NOMO-1 treated with dmso at 0.1 percent for 144 hours (cell line): ENCODE measurements at regions not wholly inside any gene's neighbourhood (a gene's known extent, or its start where the extent isn't known, plus 50 kb on each side); places are given as distances from the start of the nearest gene placed in this dataset.
"Not testable (repeated sequence)": the region's sequence is repeated elsewhere in the genome, so short reads cannot be mapped to it uniquely, and the experiment has no call there.

Source experiments
- DNase-seq: peaks from one replicate; lab custom pipeline; 2025; ENCODE audit not compliant: unreplicated experiment; lab: John Stamatoyannopoulos, UW

DNA sequence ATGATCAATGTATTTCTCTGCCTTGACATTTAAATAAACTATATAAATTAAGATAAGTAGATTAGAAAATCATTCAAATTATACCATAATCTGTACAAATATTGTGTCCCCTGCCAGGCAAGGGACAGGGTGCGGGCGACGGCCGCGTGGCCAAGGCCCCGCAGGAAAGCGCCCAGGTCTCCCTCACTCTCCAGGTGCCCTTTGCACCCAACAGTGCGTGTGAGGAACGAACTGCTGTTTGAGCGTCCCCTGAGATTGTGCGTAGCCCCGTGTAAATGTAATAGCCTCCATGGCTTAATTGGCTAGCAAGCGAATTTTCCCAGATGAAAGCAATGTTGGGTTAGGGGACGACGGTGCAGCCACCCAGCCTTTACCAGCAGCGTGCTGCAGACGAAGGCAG is 161.4 kb downstream of the SYT15 start:
- DNase-seq, result not testable (repeated sequence)

DNA sequence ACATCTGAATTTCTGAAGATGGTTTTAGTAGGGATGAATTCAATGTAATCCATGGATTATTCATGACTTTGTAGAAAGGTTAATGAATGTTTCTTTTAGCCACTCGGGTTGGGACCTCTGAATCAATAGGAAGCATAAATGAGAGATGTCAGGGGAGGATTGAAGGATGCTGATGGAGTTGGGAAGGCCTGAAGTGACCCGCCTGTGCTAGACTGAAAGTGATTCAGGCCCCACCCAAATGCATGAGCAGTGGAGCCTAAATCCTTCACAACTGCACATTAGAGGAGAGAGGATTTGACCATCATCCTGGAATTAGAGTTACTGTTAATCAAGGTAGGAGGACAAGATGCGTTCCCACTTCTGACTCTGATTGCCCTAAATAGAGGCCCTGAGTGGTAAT is 162.2 kb upstream of the PTPN20 start:
- DNase-seq, result not testable (repeated sequence)

DNA sequence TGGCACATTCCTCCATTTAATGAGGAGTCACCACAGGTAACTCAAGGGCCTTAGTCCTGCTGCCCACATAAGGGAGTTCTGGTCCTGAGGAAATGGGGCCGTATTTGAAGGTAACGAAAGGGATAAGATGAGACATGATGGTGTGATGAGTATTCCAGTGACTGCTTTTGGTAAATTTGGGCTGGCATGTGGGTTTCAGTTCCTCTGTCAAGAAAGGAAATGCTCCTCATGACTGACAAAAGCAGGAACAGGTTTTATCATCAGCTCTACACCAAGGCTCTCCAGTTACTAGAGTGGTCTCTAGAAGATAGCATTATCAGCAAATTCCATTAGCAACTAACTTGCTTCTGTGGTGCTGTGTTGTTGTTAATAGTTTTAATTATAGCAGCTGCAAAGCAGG is 161.8 kb upstream of the PTPN20 start:
- not testable (repeated sequence) for DNase-seq

DNA sequence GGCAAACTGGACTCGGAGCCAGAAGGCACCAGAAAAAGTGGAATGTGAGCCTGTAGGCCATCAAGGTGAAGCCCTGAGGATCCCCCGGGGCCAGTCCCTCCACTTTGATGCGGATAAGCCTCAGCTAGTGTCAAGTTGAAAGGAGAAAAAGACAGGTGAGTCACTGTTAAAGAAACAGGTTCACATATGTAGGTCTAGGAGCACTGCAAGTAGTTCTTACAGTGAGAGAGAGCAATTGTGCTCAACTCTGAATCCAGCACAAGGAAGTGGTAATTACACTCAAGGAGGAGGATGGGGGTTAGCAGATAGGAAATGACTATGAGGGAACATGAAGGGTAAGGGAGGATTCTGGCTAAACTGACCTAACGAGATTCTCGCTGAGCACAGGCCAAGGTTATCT is 157.5 kb upstream of the PTPN20 start:
- DNase-seq, result not testable (repeated sequence)

DNA sequence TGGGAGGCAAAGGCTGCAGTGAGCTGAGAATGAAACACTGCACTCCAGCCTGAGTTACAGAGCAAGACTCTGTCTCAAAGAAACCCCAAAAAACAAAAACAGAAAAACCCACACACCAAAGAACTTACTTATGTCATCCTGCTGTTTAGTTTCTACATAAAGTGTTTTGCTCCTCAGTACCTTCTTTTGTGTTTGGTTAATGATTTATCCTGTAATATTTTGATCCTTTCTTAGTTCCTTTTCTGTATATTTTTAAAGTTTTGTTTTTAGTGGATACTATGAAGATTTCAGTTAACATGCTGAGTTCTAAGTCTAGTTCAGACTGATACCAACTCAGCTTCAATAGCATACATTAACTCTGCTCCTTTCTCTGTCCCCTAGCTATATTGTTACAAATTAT is 149.8 kb upstream of the PTPN20 start:
- not testable (repeated sequence) for DNase-seq

DNA sequence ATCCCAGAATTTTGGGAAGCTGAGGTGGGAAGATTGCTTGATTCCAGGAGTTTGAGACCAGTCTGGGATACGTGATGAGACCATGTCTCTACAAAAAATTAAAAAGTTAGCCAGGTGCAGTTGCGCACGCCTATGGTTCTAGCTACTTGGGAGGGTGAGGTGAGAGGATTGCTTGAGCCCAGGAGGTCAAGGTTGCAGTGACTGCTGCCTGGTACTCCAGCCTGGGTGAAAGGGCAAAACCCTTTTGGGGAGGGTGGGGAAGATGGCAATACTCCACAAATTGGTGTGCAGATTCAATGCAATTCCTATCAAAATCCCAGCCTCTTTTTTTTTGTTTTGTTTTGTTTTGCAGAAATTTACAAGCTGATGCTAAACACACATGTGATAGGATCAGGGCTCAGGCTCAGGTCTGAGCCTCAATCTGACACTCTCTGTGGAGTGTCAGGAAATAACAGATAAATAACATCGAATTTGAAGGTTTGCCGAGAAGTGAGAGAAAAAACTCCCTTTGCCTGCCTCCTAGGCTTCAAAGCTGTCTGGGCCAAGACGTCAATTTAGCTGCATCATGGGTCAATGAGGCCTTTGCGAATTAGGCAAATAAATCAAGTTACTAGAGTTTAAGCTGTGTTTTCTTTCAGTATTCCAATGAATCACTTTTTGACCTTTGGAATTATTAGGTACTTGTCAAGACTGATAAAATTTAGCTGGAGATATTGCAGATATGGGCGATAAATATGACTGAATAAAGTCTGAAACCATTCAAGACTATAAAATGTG is 142.5 kb upstream of the PTPN20 start:
- DNase-seq, result not testable (repeated sequence)

DNA sequence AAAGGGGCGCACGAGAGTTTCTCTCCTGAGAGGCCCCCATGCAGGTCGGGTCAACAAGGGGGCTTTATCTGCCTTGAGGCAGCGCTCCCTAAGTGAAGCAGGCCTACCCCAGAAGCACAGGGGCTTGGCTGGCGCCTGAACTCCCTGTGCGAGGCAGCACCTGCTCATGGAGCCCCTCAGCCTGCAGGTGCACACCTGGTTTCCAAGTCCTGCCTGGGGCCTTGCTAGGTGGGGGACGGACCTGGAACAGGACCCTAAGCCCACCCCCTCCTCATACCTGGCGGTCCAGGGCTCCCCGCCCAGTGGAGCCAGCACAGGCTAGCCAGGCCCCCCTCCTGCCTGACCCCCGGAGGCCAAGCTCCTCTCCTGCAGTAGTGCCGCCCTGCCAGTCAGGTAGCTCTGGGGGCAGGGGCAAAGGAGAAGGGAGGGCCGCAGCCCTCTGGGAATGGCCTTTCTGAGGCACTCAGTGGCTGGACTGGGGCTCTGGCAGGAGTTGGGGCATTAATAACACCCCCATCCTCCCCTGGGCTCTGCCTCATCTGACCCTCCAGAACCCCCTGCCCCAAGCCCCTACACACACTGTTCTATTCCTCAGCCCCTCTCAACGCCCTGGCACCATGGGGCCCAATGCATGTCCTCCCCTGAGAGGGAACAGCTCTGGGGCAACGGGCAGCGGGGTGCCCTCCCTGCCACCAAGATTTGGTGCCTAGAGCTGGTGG is 137.9 kb upstream of the PTPN20 start:
- DNase-seq, result not testable (repeated sequence)

DNA sequence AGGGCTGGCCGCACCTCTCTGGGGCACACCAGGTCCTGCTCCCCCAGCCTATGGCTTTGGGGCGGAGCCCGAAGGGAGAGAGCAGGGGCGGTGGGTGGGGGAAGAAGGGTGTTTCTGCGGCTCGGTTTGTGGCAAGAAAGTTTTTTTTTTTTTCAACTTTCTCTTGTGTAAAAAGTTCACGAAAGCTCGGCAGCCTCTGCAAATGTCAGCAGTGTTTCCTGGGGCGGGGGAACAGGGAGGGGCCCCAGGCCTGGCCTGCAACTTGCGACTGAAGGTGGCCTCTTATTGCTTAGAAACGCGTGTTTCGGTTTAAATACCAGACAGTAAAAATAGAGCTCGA is 137.4 kb upstream of the PTPN20 start:
- DNase-seq, result peak; percentile 19

DNA sequence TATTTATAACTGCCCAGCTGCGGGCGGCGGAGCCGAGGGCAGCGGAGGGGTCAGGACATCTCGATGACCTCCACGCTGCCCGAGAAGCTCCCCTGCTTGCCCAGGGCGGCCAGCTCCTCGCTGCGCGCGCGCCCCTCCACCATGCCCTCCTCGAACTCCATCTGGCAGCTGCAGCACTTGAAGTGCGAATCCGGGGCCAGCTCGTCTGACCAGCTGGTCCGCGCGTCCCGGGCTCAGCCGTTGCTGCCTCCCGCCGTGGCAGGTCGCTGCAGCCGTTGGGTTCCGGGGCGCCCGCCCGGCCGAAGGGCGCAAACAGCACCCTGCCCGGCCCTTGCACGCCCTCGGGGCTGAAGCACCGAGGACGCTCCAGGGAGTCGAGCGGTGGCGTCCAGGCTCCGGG is 136.9 kb upstream of the PTPN20 start:
- not testable (repeated sequence) for DNase-seq

DNA sequence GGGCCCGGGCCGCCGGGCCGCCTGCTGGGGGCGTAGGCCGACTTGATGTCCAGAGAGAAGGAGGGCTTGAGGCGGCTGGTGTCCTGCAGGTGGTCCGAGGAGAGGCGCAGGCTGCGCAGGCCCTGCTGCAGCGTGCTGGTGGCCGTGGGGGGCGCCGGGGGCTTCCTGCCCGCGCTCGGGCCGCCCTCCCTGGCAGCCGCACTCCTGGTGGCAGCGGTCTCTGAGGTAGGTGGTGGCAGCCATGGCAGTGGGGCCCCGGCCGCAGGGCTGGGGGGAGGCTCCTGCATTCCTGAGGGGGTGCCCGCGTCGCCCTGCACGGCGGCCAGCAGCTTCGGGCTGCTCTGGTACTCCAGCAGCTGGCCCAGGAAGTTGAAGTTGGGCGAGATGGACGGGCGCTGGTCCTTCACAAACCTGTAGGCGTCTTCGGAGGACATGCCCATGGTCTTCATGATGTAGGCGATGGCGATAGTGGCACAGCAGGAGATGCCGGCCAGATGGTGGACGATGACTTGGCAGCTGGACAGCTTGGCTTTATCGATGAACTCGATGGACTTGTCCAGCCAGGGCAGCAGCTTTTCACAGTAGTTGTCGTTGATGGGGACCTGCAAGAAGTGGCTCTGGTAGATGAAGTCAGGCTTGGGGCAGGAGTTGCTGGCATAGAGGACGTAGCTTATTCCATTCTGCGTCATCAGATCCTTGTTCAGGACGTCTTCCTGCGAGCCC is 136.1 kb upstream of the PTPN20 start:
- DNase-seq, result not testable (repeated sequence)

DNA sequence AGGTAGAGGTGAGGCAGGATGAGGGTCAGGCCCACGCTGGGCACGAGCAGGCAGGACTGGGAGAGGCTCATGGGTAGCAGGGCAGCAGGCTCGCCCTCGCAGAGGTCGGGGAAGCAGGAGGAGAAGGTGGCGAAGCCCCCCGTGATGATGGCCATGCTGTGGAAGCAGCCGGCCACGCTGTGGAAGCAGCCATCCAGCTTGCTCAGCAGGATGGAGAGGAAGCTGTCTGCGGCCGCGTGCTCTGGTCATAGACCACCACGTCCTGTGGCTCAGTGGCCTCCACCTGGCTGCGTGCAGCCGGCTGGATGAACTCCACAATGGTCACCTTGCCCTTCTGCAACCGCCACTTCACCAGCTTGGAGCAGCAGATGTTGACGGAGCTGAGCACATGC is 135.6 kb upstream of the PTPN20 start:
- DNase-seq, result not testable (repeated sequence)

DNA sequence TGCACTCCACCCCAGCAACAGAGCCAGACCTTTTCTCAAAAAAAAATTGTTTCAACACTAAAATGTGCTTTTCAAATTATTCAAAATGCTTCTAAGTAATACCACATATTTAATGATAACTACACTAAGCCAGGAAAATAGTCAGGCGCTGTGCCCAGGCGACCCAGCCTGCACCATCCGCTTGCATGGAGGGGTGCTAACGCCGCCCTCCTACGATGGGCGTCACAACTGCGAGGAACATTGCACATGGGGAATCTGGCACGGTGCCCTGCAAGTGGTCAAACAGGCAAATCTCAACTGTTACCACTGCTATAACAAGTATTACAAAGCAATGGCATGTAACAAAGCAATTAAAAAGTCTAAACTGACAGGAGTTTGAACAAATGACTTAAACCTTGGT is 131.7 kb upstream of the PTPN20 start:
- not testable (repeated sequence) for DNase-seq

DNA sequence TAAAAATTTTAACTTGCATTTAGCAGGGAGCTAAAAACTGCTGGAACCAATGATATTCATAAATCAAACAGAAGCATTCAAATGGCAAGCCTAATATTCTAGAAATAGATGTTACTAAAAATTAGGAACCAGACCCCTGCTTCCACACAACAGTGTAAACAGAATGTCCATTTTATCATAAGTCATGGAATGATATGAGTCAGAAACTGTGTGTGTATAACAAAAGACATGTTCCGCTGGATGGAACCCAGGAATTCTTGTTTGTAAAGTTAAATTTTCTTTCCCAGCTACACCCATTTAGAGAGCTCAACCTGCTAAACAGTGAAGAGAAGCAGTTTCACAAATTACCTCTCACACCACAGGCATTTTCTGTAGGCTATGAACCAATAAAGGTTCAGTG is 131.1 kb upstream of the PTPN20 start:
- not testable (repeated sequence) for DNase-seq

DNA sequence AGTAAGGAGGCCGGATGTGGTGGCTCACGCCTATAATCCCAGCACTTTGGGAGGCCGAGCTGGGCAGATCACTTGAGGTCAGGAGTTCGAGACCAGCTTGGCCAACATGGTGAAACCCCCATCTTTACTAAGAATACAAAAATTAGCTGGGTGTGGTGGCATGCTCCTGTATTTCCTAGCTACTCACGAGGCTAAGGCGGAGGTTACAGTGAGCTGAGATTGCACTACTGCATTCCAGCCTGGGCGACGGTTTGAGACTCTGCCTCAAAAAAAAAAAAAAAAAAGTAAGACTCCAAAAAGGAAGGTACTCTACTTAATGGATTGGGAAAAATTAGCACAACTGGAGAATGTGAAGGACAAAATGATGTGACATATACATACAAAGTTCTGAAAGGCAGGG is 130.2 kb upstream of the PTPN20 start:
- DNase-seq, result not testable (repeated sequence)

DNA sequence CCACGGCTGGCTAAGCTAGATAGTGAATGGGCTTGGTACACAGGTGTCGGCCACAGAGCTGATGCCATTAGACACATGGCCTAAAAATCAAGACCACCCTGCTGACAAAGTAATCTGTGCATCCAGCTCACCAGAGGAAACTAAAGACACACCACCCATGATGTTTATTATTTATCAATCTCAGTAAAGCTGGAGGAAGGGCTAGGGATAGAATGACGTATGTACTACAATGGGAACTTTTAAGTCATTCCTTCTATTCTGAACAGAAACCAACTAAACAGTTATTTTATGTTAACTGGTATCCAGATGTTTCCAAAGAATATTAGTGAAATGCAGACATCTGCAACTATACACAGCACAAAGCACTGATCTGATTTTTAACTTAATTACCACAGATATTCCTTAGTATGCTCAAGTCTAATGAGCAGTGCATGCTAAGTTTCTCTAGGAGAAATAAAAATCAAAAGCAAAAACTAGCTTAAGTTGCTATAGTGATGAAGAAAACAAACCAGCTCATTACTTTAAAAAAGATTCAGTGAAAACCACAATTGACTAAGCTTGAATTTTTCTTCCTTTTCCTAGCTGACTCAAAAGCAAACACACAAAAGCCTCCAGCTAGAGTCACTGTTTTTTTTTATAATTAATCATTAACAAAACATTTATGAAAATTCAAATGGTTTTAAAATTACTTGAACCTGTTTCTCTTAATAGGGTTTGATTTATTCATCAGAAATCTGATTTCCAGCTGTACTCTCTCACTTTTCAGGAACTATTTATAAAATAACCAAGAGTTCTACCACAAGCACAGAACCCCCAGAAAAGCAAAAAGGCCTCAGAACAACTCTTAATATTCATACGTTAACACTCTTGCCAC is 129.0 kb upstream of the PTPN20 start:
- DNase-seq, result not testable (repeated sequence)

DNA sequence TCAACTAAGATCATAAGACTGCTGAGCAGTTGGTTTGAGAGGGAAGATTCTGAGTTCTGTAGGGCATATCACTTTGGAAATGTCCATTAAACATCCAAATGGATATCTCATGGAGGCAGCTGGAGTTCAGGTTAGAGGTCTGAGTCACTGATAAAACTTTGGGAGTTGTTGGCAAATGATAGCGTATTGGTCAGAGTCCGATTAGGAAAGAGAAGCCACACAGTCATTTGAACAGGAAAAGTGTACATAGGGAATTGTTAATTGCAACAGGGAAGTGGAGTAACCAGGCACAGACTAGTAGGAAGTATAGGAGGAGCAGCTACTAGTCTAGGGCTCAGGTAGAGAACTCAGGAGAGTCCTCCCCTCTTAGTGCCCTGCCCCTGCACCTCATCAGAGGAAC is 126.6 kb upstream of the PTPN20 start:
- DNase-seq, result not testable (repeated sequence)

DNA sequence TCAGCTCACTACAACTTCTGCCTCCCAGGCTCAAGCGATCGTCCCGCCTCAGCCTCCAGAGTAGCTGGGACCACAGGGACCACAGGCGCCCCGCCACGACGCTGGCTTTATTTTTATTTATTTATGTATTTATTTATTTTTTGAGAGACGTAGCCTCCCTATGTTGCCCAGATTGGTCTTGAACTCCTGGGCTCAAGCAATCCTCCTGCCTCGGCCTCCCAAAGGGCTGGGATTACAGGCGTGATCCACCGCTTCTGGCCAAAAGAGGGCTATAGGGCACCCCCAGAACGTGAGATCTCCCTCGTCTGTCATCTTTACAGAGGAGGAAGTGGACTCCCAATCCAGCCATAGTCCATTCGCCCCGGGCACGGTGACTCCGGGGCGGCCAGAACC is 125.1 kb upstream of the PTPN20 start:
- DNase-seq, result not testable (repeated sequence)

DNA sequence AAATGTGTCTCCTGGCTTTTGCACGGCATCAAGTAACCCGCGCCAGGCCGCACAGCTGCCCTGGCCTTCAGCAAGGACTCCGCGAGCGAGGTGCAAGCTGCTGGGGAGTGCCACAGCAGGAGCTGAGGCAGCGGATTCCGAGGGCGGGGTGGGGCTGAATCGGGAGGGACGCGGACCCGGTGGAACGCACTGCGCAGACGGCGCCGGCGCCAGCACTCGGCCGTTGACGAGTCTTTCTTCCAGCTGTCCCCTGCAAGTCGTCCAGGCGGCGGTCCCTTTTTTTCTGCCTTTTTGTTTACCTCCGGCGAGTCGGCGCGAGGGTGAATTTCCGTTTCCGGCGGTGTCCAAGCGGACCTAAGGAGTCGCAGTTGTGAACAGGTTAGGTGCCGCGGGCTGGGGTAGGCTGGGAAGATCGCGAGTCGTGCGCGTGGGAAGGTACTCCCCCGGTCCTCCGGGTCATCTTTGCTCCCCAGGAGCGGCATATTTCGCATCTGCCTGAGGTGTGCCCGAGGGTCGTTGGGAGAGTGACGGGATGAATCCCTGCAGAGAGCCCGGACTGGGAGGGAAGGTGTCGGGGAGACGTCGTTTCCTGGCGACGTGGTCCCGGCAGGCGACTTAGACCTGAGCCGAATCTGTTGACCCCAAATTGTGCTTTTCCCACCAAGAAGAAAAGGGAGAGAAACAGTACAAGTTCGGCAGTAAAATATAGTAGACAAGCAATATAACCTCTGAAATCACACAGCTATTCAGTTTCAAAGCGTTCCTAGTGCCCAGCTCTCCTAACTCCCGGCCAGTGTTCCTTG is 124.5 kb upstream of the PTPN20 start:
- DNase-seq, result peak; percentile 72

DNA sequence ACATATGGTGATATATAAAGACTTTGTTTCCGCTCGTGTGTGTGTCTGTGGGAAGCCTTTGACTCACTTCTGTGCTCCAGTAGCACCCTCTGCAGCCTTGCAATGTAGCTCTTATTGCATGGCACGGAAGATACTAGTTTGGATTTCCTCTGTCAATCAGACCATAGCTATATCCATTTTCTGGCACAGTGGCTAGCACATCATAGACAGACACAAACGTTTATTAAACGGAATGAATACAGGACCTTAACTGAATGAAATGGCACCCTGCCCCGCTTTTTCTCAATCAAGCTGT is 124.0 kb upstream of the PTPN20 start:
- DNase-seq, result peak; percentile 19

DNA sequence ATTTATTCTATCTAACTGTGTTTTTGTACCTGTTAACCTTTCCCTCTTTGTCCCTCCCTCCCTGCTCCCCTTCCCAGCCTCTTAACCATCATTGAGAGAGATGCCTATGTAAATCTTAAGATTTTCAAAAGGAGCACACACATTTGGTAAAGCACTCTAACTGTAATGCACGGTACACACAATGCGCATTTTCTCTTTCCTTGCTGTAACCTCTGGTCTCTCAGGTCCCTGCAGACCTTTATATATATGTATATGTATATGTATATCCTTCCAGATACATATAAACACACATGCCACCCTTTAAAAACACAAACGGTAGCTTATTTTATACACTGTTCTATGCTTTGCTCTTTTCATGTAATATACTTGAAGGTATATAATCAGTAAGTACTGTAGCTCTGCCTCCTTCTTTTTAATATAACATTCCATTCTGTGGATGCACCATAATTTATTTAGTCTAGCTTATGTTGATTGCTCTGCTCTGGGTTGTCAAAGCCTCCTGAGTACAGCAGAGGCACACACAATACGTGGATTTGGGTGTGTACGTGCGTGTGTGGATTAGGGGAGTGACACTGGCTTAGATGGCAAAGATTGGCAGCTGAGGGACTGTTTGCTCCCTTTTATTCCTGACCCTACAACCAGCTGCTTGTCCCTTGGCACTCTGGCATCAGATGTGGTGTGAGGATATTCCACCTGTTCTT is 118.4 kb upstream of the PTPN20 start:
- DNase-seq, result not testable (repeated sequence)
